Fibroblast of lung (primary cell): ENCODE measurements at regions not wholly inside any gene's neighbourhood (a gene's known extent, or its start where the extent isn't known, plus 50 kb on each side); places are given as distances from the start of the nearest gene placed in this dataset.
"Not testable (repeated sequence)": the region's sequence is repeated elsewhere in the genome, so short reads cannot be mapped to it uniquely, and the experiment has no call there.

Source experiments
- EZH2 ChIP-seq: IDR thresholded peaks from 2 replicates; pipeline ENCODE4 v1.5.1; 2012; ENCODE audit warnings: low read length, control low read depth, mild to moderate bottlenecking; ENCODE audit errors: missing control alignments
- TF ChIP-seq, protein P1 (sequence below), 2 donors: IDR thresholded peaks in 1 of 2; conservative IDR thresholded peaks in 1 of 2; 1 replicate in 1 of 2; 2 replicates in 1 of 2; pipeline ENCODE4 v1.5.1; 2011 to 2012; ENCODE audit warnings: low read length in 2 of 2, control low read depth in 1 of 2, inconsistent platforms in 1 of 2, low read depth in 1 of 2, mild to moderate bottlenecking in 1 of 2

DNA sequence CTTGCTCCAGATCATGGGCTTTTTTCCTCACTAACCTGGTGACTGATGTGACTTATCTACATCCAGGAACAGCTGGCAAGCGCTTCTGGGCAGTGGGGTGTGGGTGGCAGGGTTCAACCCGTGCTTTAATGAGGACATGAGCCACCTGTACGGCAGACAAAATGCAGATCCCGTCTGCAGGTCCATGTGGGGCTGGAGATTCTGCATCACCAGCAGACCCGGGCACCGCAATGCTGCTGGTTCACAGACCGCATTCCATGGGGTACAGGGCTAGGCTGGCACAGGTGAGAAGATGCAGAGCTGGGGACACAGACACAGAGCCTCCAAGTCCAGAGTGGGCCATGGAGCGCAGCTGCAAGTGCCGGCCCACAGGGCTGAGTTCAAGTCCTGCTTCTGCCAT, 204.0 kb downstream of the LAT start:
- TF ChIP-seq, protein P1, sequence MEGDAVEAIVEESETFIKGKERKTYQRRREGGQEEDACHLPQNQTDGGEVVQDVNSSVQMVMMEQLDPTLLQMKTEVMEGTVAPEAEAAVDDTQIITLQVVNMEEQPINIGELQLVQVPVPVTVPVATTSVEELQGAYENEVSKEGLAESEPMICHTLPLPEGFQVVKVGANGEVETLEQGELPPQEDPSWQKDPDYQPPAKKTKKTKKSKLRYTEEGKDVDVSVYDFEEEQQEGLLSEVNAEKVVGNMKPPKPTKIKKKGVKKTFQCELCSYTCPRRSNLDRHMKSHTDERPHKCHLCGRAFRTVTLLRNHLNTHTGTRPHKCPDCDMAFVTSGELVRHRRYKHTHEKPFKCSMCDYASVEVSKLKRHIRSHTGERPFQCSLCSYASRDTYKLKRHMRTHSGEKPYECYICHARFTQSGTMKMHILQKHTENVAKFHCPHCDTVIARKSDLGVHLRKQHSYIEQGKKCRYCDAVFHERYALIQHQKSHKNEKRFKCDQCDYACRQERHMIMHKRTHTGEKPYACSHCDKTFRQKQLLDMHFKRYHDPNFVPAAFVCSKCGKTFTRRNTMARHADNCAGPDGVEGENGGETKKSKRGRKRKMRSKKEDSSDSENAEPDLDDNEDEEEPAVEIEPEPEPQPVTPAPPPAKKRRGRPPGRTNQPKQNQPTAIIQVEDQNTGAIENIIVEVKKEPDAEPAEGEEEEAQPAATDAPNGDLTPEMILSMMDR (conservative IDR thresholded peaks at IDR 0.05 in 1 of 2, IDR thresholded peaks at IDR 0.05 in 1 of 2; ENCODE audit: low read depth in 1 of 2, low read length in 2 of 2): not testable (repeated sequence)
- not testable (repeated sequence) for TF ChIP-seq EZH2
